ENCODE measurements at regions not wholly inside any gene's neighbourhood (a gene's known extent, or its start where the extent isn't known, plus 50 kb on each side); places are given as distances from the start of the nearest gene placed in this dataset.

GRCh38 chr13:105709181-105709580, 826.3 kb downstream of the EFNB2 start:
- Histone ChIP-seq H3K18ac (ENCODE audit: extremely low read depth, low read length) (no peak overlapping the region), H2AFZ (ENCODE audit: low read length) (no peak overlapping the region), H3K79me1 (ENCODE audit: low read depth, low read length) (no peaks in the 10 kb centered on the region), H3K56ac (replicated peaks; ENCODE audit: insufficient read length, low read depth, low read length) (no peak overlapping the region), H3K23ac (ENCODE audit: insufficient read length) (no peak overlapping the region), H2BK15ac (ENCODE audit: low read length) (no peak overlapping the region), H2BK5ac (ENCODE audit: low read depth, low read length) (no peak overlapping the region), H3K27ac (ENCODE audit: low read depth, low read length) (no peak overlapping the region), H3K4me2 (ENCODE audit: insufficient read depth in 1 of 2, low read depth in 2 of 2, low read length in 2 of 2) (no peak overlapping the region), H3K23me2 (ENCODE audit: low read depth, low read length) (no peaks in the 10 kb centered on the region), H3K9ac (replicated peaks in 1 of 4; ENCODE audit: extremely low read depth in 1 of 4, low read depth in 3 of 4, low read length in 3 of 4) (no peak overlapping the region), H3K4me3 (ENCODE audit: extremely low read depth in 1 of 4, insufficient read depth in 2 of 4, low read depth in 3 of 4, low read length in 4 of 4) (no peak overlapping the region), H2BK12ac (ENCODE audit: low read depth, low read length) (no peak overlapping the region), H4K91ac (replicated peaks; ENCODE audit: insufficient read length, low read length) (no peak overlapping the region), H2BK20ac (ENCODE audit: low read length) (no peak overlapping the region), H3K9me3 (ENCODE audit: insufficient read depth in 2 of 2, low read depth in 1 of 2, low read length in 1 of 2) (no peaks in the 10 kb centered on the region), H3K4me1 (replicated peaks in 1 of 4; ENCODE audit: control insufficient read depth in 3 of 4, insufficient read depth in 4 of 4, low read length in 3 of 4) (no peaks in the 10 kb centered on the region), H4K20me1 (replicated peaks in 1 of 2; ENCODE audit: control insufficient read depth in 1 of 2, insufficient read depth in 2 of 2, low read length in 2 of 2) (no peaks in the 10 kb centered on the region), H3K27me3 (replicated peaks in 1 of 4; ENCODE audit: control insufficient read depth in 3 of 4, extremely low read depth in 1 of 4, insufficient read depth in 3 of 4, low read length in 3 of 4) (no peaks in the 10 kb centered on the region), H2AK5ac (ENCODE audit: low read depth, low read length) (no peak overlapping the region), H3K36me3 (ENCODE audit: control insufficient read depth in 2 of 4, insufficient read depth in 4 of 4, low read length in 3 of 4) (no peaks in the 10 kb centered on the region), H3K14ac (ENCODE audit: insufficient read length) (no peak overlapping the region), H4K5ac (ENCODE audit: insufficient read length, low read depth, low read length) (no peak overlapping the region), H3K4ac (replicated peaks; ENCODE audit: insufficient read length, low read depth, low read length) (no peak overlapping the region), H2BK120ac (replicated peaks; ENCODE audit: low read depth, low read length) (no peak overlapping the region), H3K79me2 (ENCODE audit: control insufficient read depth in 1 of 2, insufficient read depth in 2 of 2, low read length in 2 of 2) (no peaks in the 10 kb centered on the region), H4K8ac (ENCODE audit: extremely low read depth, insufficient read depth, low read length) (no peak overlapping the region)
- DNase-seq (ENCODE audit: low read depth in 1 of 2, low spot score in 2 of 2) (no peak), FAIRE-seq (no peak)
- CTCF ChIA-PET (ENCODE audit: partially characterized antibody), result no interaction called here
- WGBS, 2 experiments (ENCODE audit: extremely low coverage in 1 of 2, insufficient coverage in 1 of 2, insufficient read length in 1 of 2, insufficient replicate concordance in 2 of 2, low coverage in 1 of 2, low lambda C conversion rate in 2 of 2, missing lambda C conversion rate in 1 of 2), result 93% methylated on average over 3 of the region's 3 CpGs; no CpG with 5 or more reads in 1 of the 2 experiments
- TF ChIP-seq JUND (IDR thresholded peaks at IDR 0.05; ENCODE audit: low read length), result no peak
- TF ChIP-seq RXRA (IDR thresholded peaks at IDR 0.05; ENCODE audit: insufficient read depth, low read depth, low read length), result no peak
- no peak for TF ChIP-seq NRF1 (IDR thresholded peaks at IDR 0.05; ENCODE audit: low read depth, low read length)
- TF ChIP-seq NANOG (IDR thresholded peaks at IDR 0.05; ENCODE audit: insufficient read depth, low read depth, low read length, poor library complexity, severe bottlenecking), result no peak
- no peak for TF ChIP-seq SP2 (IDR thresholded peaks at IDR 0.05; ENCODE audit: low read length)
- TF ChIP-seq MAFK (IDR thresholded peaks at IDR 0.05; ENCODE audit: low read depth, low read length), result no peak
- no peak for TF ChIP-seq POU5F1 (IDR thresholded peaks at IDR 0.05; ENCODE audit: low read depth, low read length)
- TF ChIP-seq BRCA1 (IDR thresholded peaks at IDR 0.05; ENCODE audit: low read depth, low read length), result no peak
- POLR2A ChIA-PET (ENCODE audit: partially characterized antibody), result no interaction called here
